ENCODE measurements at regions not wholly inside any gene's neighbourhood (a gene's known extent, or its start where the extent isn't known, plus 50 kb on each side); places are given as distances from the start of the nearest gene placed in this dataset.
"Not testable (repeated sequence)": the region's sequence is repeated elsewhere in the genome, so short reads cannot be mapped to it uniquely, and the experiment has no call there.

DNA sequence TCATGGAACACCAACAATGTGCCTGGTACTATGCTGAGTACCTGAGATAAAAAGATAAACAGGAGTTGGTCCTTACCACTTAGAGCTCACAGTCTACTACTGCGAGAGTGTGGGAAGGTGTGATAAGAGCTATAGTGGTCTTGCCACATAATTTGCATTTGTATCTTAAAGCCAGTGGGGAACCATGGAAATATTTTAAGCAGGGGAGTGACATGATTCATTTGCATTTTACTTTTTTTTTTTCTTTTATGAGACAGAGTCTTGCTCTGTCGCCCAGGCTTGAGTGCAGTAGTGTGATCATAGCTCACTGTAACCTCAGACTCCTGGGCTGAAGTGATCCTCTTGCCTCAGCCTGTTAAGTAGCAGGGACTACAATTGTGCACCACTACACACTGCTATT, 54.2 kb upstream of the FAM72C start:
- not testable (repeated sequence) for DNase-seq (ENCODE audit: low read depth)

DNA sequence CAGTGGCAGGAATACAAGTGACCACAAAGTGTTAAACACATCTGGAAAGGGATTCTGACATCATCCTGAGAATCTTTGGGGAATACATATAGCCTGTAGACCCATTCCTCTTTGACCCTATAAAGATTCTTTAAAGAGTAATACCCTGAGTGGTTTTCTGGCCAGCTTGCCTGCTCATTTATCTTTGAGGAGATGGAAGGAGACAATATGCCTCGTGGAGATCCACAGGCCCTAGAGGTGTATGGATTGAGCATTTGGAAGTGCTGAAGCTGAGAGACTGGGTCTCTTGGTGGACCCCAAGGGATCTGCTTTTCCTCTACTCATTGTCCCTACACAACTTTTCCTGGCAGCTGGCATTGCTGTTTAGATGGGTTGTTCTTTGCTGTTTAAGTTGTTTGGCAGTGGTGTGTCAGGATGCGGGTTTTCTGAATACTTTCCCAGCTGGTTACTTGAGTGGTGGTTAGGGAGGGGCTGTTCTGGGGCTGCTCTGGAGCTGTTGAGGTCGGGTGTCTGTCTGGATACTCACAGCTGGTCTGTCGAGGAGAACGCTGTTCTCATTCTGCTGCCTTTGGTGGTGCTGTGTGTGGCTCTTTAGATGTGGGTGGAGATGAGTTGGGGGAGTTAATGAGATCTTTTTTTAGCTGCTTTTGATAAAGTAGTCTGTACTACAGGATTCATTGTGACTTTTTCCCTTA, 50.1 kb upstream of the FAM72C start:
- DNase-seq (ENCODE audit: low read depth) = not testable (repeated sequence)
